H1 (cell line): ENCODE measurements at regions not wholly inside any gene's neighbourhood (a gene's known extent, or its start where the extent isn't known, plus 50 kb on each side); places are given as distances from the start of the nearest gene placed in this dataset.

ENCODE experiments used
- CTCF ChIA-PET: fragments of 300-600 bp; sonication (Branson Sonifier 250); formaldehyde crosslinking; loops from one replicate; lab custom pipeline; 2021; ENCODE audit not compliant: partially characterized antibody; lab: Charles Lee
- POLR2A ChIA-PET: fragments of 300-600 bp; sonication (Branson Sonifier 250); formaldehyde crosslinking; loops from one replicate; lab custom pipeline; 2021; ENCODE audit warnings: inconsistent platforms; ENCODE audit not compliant: partially characterized antibody; lab: Charles Lee
- DNase-seq, 2 experiments: peaks; one replicate each; pipeline versions ENCODE4 v3.0.0 to v3.0.0-alpha.2; 2010 to 2022; ENCODE audit warnings: low spot score in 2 of 2, low read depth in 1 of 2, mixed read lengths in 1 of 2
- FAIRE-seq: peaks from 2 replicates; lab custom pipeline; 2011; peaks lifted over from hg19 to GRCh38; lab: Jason Lieb, UNC
- H2AFZ ChIP-seq: 2 replicates; pipeline ENCODE4 v1.8.1; 2012; ENCODE audit warnings: low read length, inconsistent platforms
- H2AK5ac ChIP-seq: 2 replicates; pipeline ENCODE4 v1.6.1; 2013; ENCODE audit warnings: low read depth, low read length
- H2BK120ac ChIP-seq: replicated peaks from 2 replicates; pipeline ENCODE3; 2013; ENCODE audit warnings: low read depth, low read length, inconsistent platforms
- H2BK12ac ChIP-seq: 2 replicates; pipeline ENCODE4 v1.6.1; 2013; ENCODE audit warnings: low read depth, low read length
- H2BK15ac ChIP-seq: 2 replicates; pipeline ENCODE4 v1.6.1; 2013; ENCODE audit warnings: low read length
- H2BK20ac ChIP-seq: 2 replicates; pipeline ENCODE4 v1.6.1; 2013; ENCODE audit warnings: low read length
- H2BK5ac ChIP-seq: 2 replicates; pipeline ENCODE4 v1.6.1; 2013; ENCODE audit warnings: low read depth, low read length
- H3K14ac ChIP-seq: 2 replicates; pipeline ENCODE4 v1.6.1; 2013; ENCODE audit warnings: inconsistent platforms; ENCODE audit not compliant: insufficient read length
- H3K18ac ChIP-seq: 2 replicates; pipeline ENCODE4 v1.6.1; 2013; ENCODE audit warnings: low read length; ENCODE audit errors: extremely low read depth
- H3K23ac ChIP-seq: 2 replicates; pipeline ENCODE4 v1.6.1; 2013; ENCODE audit warnings: inconsistent platforms; ENCODE audit not compliant: insufficient read length
- H3K23me2 ChIP-seq: 2 replicates; pipeline ENCODE4 v1.6.1; 2013; ENCODE audit warnings: low read depth, low read length
- H3K27ac ChIP-seq: 2 replicates; pipeline ENCODE4 v1.6.1; 2011; ENCODE audit warnings: low read depth, low read length, inconsistent platforms
- H3K27me3 ChIP-seq, 4 experiments: replicated peaks in 1 of 4; 1 replicate in 1 of 4; 2 replicates in 3 of 4; pipeline versions ENCODE4 v1.6.1 to v1.8.1; 2011 to 2013; ENCODE audit warnings: low read length in 3 of 4, mild to moderate bottlenecking in 3 of 4, inconsistent platforms in 2 of 4, mixed read lengths in 2 of 4, moderate library complexity in 1 of 4; ENCODE audit not compliant: control insufficient read depth in 3 of 4, insufficient read depth in 3 of 4; ENCODE audit errors: extremely low read depth in 1 of 4
- H3K36me3 ChIP-seq, 4 experiments: 2 replicates each; pipeline versions ENCODE4 v1.6.1 to v1.8.1; 2011 to 2013; ENCODE audit warnings: mild to moderate bottlenecking in 4 of 4, low read length in 3 of 4, moderate library complexity in 2 of 4, control low read depth in 1 of 4, inconsistent platforms in 1 of 4; ENCODE audit not compliant: insufficient read depth in 4 of 4, control insufficient read depth in 2 of 4
- H3K4ac ChIP-seq: replicated peaks from 2 replicates; pipeline ENCODE3; 2013; ENCODE audit warnings: low read length, low read depth, mixed read lengths, inconsistent platforms; ENCODE audit not compliant: insufficient read length
- H3K4me1 ChIP-seq, 4 experiments: replicated peaks in 1 of 4; 1 replicate in 1 of 4; 2 replicates in 3 of 4; pipeline versions ENCODE4 v1.6.1 to v1.8.1; 2011 to 2013; ENCODE audit warnings: low read length in 3 of 4, inconsistent platforms in 2 of 4, mixed read lengths in 1 of 4; ENCODE audit not compliant: insufficient read depth in 4 of 4, control insufficient read depth in 3 of 4
- H3K4me2 ChIP-seq, 2 experiments: 2 replicates each; pipeline versions ENCODE4 v1.6.1 to v1.8.1; 2011 to 2013; ENCODE audit warnings: low read depth in 2 of 2, low read length in 2 of 2, control low read depth in 1 of 2, inconsistent platforms in 1 of 2, mild to moderate bottlenecking in 1 of 2; ENCODE audit not compliant: insufficient read depth in 1 of 2
- H3K4me3 ChIP-seq, 4 experiments: fragments of 200-600, 300-600 bp in 1 of 4; sonication (generic), shearing (Covaris generic), sonication (Bioruptor Twin) in 1 of 4; 2 replicates each; pipeline versions ENCODE4 v1.5.1 to v1.8.1; 2011 to 2016; ENCODE audit warnings: low read length in 4 of 4, low read depth in 3 of 4, control low read depth in 2 of 4, inconsistent platforms in 2 of 4, mild to moderate bottlenecking in 2 of 4, mixed read lengths in 1 of 4, moderate library complexity in 1 of 4; ENCODE audit not compliant: insufficient read depth in 2 of 4; ENCODE audit errors: extremely low read depth in 1 of 4
- H3K56ac ChIP-seq: replicated peaks from 2 replicates; pipeline ENCODE3; 2013; ENCODE audit warnings: low read depth, mild to moderate bottlenecking, mixed read lengths, low read length, inconsistent platforms; ENCODE audit not compliant: insufficient read length
- H3K79me1 ChIP-seq: 2 replicates; pipeline ENCODE4 v1.6.1; 2013; ENCODE audit warnings: low read depth, low read length, control low read depth
- H3K79me2 ChIP-seq, 2 experiments: 2 replicates each; pipeline versions ENCODE4 v1.6.1 to v1.8.1; 2012 to 2013; ENCODE audit warnings: low read length in 2 of 2, mild to moderate bottlenecking in 2 of 2, inconsistent platforms in 1 of 2; ENCODE audit not compliant: insufficient read depth in 2 of 2, control insufficient read depth in 1 of 2
- H3K9ac ChIP-seq, 4 experiments: replicated peaks in 1 of 4; 1 replicate in 1 of 4; 2 replicates in 3 of 4; pipeline versions ENCODE4 v1.6.1 to v1.8.1; 2011 to 2013; ENCODE audit warnings: low read depth in 3 of 4, low read length in 3 of 4, control low read depth in 2 of 4, mild to moderate bottlenecking in 2 of 4, moderate library complexity in 2 of 4, inconsistent platforms in 1 of 4; ENCODE audit errors: extremely low read depth in 1 of 4
- H3K9me3 ChIP-seq, 2 experiments: 2 replicates each; pipeline versions ENCODE4 v1.6.1 to v1.8.1; 2012 to 2013; ENCODE audit warnings: mild to moderate bottlenecking in 2 of 2, moderate library complexity in 2 of 2, control low read depth in 1 of 2, inconsistent platforms in 1 of 2, low read depth in 1 of 2, low read length in 1 of 2, mixed read lengths in 1 of 2; ENCODE audit not compliant: insufficient read depth in 2 of 2
- H4K20me1 ChIP-seq, 2 experiments: replicated peaks in 1 of 2; 2 replicates each; pipeline versions ENCODE3 to v1.8.1; 2011 to 2013; ENCODE audit warnings: inconsistent platforms in 2 of 2, low read length in 2 of 2, mild to moderate bottlenecking in 1 of 2; ENCODE audit not compliant: insufficient read depth in 2 of 2, control insufficient read depth in 1 of 2
- H4K5ac ChIP-seq: 2 replicates; pipeline ENCODE4 v1.6.1; 2013; ENCODE audit warnings: low read length, low read depth, mixed read lengths, inconsistent platforms; ENCODE audit not compliant: insufficient read length
- H4K8ac ChIP-seq: 2 replicates; pipeline ENCODE4 v1.8.0; 2013; ENCODE audit warnings: mild to moderate bottlenecking, moderate library complexity, low read length, inconsistent platforms; ENCODE audit not compliant: insufficient read depth; ENCODE audit errors: extremely low read depth
- H4K91ac ChIP-seq: replicated peaks from 2 replicates; pipeline ENCODE3; 2013; ENCODE audit warnings: low read length, mixed read lengths, inconsistent platforms; ENCODE audit not compliant: insufficient read length
- CBX5 ChIP-seq: fragments of 300-800, 300-1000 bp; sonication (generic); IDR thresholded peaks from 2 replicates; pipeline ENCODE4 v1.7.1; 2016; ENCODE audit warnings: antibody characterized with exemption, low read length, low read depth
- CEBPB ChIP-seq: IDR thresholded peaks from 2 replicates; pipeline ENCODE4 v1.6.1; 2012; ENCODE audit warnings: low read depth, low read length
- CREB1 ChIP-seq: IDR thresholded peaks from 2 replicates; pipeline ENCODE4 v1.6.1; 2012; ENCODE audit warnings: inconsistent platforms
- EGR1 ChIP-seq: IDR thresholded peaks from 2 replicates; pipeline ENCODE4 v1.6.1; 2011; ENCODE audit warnings: low read depth, low read length, borderline replicate concordance
- FOSL1 ChIP-seq: IDR thresholded peaks from 2 replicates; pipeline ENCODE4 v1.6.1; 2011; ENCODE audit warnings: mild to moderate bottlenecking, low read depth, low read length, moderate library complexity; ENCODE audit not compliant: insufficient read depth
- MAFK ChIP-seq: IDR thresholded peaks from 2 replicates; pipeline ENCODE4 v1.6.1; 2012; ENCODE audit warnings: low read depth, mild to moderate bottlenecking, improper control_type of control experiment, low read length
- POU5F1 ChIP-seq: IDR thresholded peaks from 2 replicates; pipeline ENCODE4 v1.6.1; 2011; ENCODE audit warnings: low read depth, mild to moderate bottlenecking, low read length, moderate library complexity
- RFX5 ChIP-seq: IDR thresholded peaks from 2 replicates; pipeline ENCODE4 v1.6.1; 2011; ENCODE audit warnings: low read depth, low read length, improper control_type of control experiment, borderline replicate concordance
- SIN3A ChIP-seq, 2 experiments: IDR thresholded peaks in 1 of 2; conservative IDR thresholded peaks in 1 of 2; 2 replicates each; pipeline ENCODE4 v1.6.1; 2011 to 2012; ENCODE audit warnings: low read length in 2 of 2, improper control_type of control experiment in 1 of 2, low read depth in 1 of 2, mild to moderate bottlenecking in 1 of 2
- TEAD4 ChIP-seq: IDR thresholded peaks from 2 replicates; pipeline ENCODE4 v1.6.1; 2012; ENCODE audit warnings: low read depth, low read length, inconsistent platforms, mixed read lengths
- WGBS, 2 experiments: shearing (Covaris generic) in 1 of 2; methylation state at CpG; one replicate each; pipeline versions ENCODE4 v1.1.6 to v1.1.7; 2013 to 2015; ENCODE audit warnings: low lambda C conversion rate in 2 of 2, mixed read lengths in 2 of 2, inconsistent platforms in 1 of 2, low coverage in 1 of 2, missing lambda C conversion rate in 1 of 2; ENCODE audit not compliant: insufficient replicate concordance in 2 of 2, insufficient coverage in 1 of 2, insufficient read length in 1 of 2; ENCODE audit errors: extremely low coverage in 1 of 2, missing lambda C conversion rate in 1 of 2; 5-methylcytosine and 5-hydroxymethylcytosine counted together
- TF ChIP-seq, protein P1 (sequence below), 3 experiments: IDR thresholded peaks; 1 replicate in 2 of 3; 2 replicates in 1 of 3; pipeline versions ENCODE4 v1.5.1 to v1.6.1; 2011; ENCODE audit warnings: low read length in 3 of 3, mild to moderate bottlenecking in 3 of 3, inconsistent platforms in 2 of 3, low read depth in 1 of 3, moderate library complexity in 1 of 3; ENCODE audit not compliant: insufficient read depth in 1 of 3; ENCODE audit errors: control extremely low read depth in 1 of 3

- Histone ChIP-seq H3K56ac (no peak overlapping the region), H3K27me3 (no peaks in the 10 kb centered on the region), H3K23me2 (no peaks in the 10 kb centered on the region), H3K27ac (no peak overlapping the region), H2BK120ac (no peak overlapping the region), H2AK5ac (no peak overlapping the region), H3K23ac (no peak overlapping the region), H2BK15ac (no peak overlapping the region), H3K9ac (no peak overlapping the region), H3K18ac (no peak overlapping the region), H2BK5ac (no peak overlapping the region), H3K4me1 (peaks cover 0 to 4% (median 0%) of the 10 kb centered on the region in 4 experiments; a peak in 3 of 7 replicates), H2AFZ (no peak overlapping the region), H2BK12ac (no peak overlapping the region), H3K4me2 (no peak overlapping the region), H4K91ac (no peak overlapping the region), H3K36me3 (no peaks in the 10 kb centered on the region), H4K20me1 (no peaks in the 10 kb centered on the region), H3K14ac (no peak overlapping the region), H3K79me2 (no peaks in the 10 kb centered on the region), H3K4me3 (no peak overlapping the region), H3K9me3 (no peaks in the 10 kb centered on the region), H3K4ac (no peak overlapping the region), H2BK20ac (no peak overlapping the region), H3K79me1 (no peaks in the 10 kb centered on the region), H4K5ac (no peak overlapping the region), H4K8ac (no peak overlapping the region)
- WGBS, 2 experiments: 91% methylated on average over 2 of the region's 2 CpGs; no CpG with 5 or more reads in 1 of the 2 experiments
- CTCF ChIA-PET: no interaction called here
- no peak for DNase-seq
- no peak for FAIRE-seq
- POLR2A ChIA-PET: interaction anchor here (1.1 kb wide), 1 partner anchor 91 kb away, joined by 3 read pairs; no protein-coding TSS in a partner anchor
- TF ChIP-seq, protein P1, sequence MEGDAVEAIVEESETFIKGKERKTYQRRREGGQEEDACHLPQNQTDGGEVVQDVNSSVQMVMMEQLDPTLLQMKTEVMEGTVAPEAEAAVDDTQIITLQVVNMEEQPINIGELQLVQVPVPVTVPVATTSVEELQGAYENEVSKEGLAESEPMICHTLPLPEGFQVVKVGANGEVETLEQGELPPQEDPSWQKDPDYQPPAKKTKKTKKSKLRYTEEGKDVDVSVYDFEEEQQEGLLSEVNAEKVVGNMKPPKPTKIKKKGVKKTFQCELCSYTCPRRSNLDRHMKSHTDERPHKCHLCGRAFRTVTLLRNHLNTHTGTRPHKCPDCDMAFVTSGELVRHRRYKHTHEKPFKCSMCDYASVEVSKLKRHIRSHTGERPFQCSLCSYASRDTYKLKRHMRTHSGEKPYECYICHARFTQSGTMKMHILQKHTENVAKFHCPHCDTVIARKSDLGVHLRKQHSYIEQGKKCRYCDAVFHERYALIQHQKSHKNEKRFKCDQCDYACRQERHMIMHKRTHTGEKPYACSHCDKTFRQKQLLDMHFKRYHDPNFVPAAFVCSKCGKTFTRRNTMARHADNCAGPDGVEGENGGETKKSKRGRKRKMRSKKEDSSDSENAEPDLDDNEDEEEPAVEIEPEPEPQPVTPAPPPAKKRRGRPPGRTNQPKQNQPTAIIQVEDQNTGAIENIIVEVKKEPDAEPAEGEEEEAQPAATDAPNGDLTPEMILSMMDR (IDR thresholded peaks at IDR 0.05; ENCODE audit: control extremely low read depth in 1 of 3, insufficient read depth in 1 of 3, low read depth in 1 of 3, low read length in 3 of 3): no peak
- TF ChIP-seq MAFK (no peak), RFX5 (no peak), POU5F1 (no peak), CREB1 (no peak), CEBPB (no peak), FOSL1 (no peak), CBX5 (no peak), TEAD4 (no peak), SIN3A (conservative IDR thresholded peaks at IDR 0.05 in 1 of 2, IDR thresholded peaks at IDR 0.05 in 1 of 2; ENCODE audit: low read depth in 1 of 2, low read length in 2 of 2) (no peak), EGR1 (no peak)
- TF ChIP-seq, all 59 proteins: peak for 0
These were observed 531.2 kb downstream of the HTR7 start for GRCh38 chr10:90326498-90327267.
